HL-60 (cell line): ENCODE measurements at regions not wholly inside any gene's neighbourhood (a gene's known extent, or its start where the extent isn't known, plus 50 kb on each side); places are given as distances from the start of the nearest gene placed in this dataset.

Source experiments
- DNase-seq, 2 experiments: peaks; one replicate each; pipeline ENCODE4 v3.0.0-alpha.2; 2010 to 2020; ENCODE audit warnings: low read depth in 1 of 2, low spot score in 1 of 2
- H3K27ac ChIP-seq: fragments of 250-450 bp; sonication (Bioruptor Pico); replicated peaks from 2 replicates; pipeline ENCODE4 v1.5.1; 2020; ENCODE audit warnings: mild to moderate bottlenecking, moderate library complexity
- H3K27me3 ChIP-seq: fragments of 250-450 bp; sonication (Bioruptor Pico); 2 replicates; pipeline ENCODE4 v1.5.1; 2021; ENCODE audit warnings: mild to moderate bottlenecking, moderate library complexity; ENCODE audit not compliant: insufficient read depth, poor library complexity, severe bottlenecking
- H3K4me3 ChIP-seq: replicated peaks from 2 replicates; pipeline ENCODE4 v1.5.1; 2011; ENCODE audit warnings: mild to moderate bottlenecking, control low read depth, low read length; ENCODE audit not compliant: insufficient read depth
- GABPA ChIP-seq: IDR thresholded peaks from 2 replicates; pipeline ENCODE4 v1.6.1; 2012; ENCODE audit warnings: low read depth
- POLR2AphosphoS5 ChIP-seq: IDR thresholded peaks from 2 replicates; pipeline ENCODE4 v1.6.1; 2012; ENCODE audit warnings: low read depth
- SPI1 ChIP-seq: IDR thresholded peaks from 2 replicates; pipeline ENCODE4 v1.6.1; 2012; ENCODE audit warnings: low read depth, mild to moderate bottlenecking, borderline replicate concordance
- TF ChIP-seq, protein P1 (sequence below): IDR thresholded peaks from 2 replicates; pipeline ENCODE4 v1.6.1; 2012; ENCODE audit warnings: low read depth; ENCODE audit not compliant: insufficient replicate concordance
- TF ChIP-seq, protein P2 (sequence below): IDR thresholded peaks from one replicate; pipeline ENCODE4 v1.5.1; 2011; ENCODE audit warnings: low read length, control low read depth, inconsistent platforms; ENCODE audit not compliant: insufficient read depth

DNA sequence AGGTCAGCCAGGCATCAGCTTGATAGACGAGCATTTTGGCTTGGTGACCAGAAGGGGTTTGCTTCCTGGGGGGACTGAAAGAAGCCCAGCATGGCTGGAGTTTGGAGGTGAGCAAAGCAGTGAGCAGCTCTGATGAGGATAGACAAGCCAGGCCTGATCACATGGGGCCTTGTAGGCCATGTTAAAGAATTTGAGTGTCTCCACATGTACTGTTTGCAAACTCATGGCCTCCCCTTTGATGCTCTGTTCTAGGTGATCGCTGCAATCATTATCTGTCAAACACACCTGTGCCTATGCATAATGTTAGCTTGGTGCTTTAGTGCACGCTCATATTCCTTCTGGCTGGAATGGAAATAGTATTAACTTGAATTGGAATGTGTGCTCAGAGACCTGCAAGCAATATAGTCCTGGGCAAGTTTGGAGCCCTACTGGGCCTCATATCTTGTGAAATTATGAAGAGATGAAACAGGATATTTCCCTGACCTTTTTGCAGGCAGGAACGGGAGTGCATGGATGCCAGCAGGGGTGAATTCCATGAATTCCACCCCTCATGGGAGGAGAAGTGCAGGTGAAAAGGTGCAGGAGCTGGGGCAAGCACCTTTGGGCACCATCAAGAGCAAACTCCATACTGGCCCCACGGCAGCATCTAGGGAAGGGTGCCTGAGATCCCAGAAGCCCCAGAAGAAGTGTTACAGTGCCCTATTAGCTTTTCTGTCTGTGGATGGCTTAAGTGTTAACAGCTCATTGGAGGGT lies 480.5 kb downstream of the EPM2A start:
- Histone ChIP-seq H3K27ac (no peak overlapping the region), H3K27me3 (no peaks in the 10 kb centered on the region), H3K4me3 (no peak overlapping the region)
- DNase-seq = no peak
- no peak for TF ChIP-seq GABPA
- TF ChIP-seq, protein P1, sequence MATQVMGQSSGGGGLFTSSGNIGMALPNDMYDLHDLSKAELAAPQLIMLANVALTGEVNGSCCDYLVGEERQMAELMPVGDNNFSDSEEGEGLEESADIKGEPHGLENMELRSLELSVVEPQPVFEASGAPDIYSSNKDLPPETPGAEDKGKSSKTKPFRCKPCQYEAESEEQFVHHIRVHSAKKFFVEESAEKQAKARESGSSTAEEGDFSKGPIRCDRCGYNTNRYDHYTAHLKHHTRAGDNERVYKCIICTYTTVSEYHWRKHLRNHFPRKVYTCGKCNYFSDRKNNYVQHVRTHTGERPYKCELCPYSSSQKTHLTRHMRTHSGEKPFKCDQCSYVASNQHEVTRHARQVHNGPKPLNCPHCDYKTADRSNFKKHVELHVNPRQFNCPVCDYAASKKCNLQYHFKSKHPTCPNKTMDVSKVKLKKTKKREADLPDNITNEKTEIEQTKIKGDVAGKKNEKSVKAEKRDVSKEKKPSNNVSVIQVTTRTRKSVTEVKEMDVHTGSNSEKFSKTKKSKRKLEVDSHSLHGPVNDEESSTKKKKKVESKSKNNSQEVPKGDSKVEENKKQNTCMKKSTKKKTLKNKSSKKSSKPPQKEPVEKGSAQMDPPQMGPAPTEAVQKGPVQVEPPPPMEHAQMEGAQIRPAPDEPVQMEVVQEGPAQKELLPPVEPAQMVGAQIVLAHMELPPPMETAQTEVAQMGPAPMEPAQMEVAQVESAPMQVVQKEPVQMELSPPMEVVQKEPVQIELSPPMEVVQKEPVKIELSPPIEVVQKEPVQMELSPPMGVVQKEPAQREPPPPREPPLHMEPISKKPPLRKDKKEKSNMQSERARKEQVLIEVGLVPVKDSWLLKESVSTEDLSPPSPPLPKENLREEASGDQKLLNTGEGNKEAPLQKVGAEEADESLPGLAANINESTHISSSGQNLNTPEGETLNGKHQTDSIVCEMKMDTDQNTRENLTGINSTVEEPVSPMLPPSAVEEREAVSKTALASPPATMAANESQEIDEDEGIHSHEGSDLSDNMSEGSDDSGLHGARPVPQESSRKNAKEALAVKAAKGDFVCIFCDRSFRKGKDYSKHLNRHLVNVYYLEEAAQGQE = no peak
- TF ChIP-seq, protein P2, sequence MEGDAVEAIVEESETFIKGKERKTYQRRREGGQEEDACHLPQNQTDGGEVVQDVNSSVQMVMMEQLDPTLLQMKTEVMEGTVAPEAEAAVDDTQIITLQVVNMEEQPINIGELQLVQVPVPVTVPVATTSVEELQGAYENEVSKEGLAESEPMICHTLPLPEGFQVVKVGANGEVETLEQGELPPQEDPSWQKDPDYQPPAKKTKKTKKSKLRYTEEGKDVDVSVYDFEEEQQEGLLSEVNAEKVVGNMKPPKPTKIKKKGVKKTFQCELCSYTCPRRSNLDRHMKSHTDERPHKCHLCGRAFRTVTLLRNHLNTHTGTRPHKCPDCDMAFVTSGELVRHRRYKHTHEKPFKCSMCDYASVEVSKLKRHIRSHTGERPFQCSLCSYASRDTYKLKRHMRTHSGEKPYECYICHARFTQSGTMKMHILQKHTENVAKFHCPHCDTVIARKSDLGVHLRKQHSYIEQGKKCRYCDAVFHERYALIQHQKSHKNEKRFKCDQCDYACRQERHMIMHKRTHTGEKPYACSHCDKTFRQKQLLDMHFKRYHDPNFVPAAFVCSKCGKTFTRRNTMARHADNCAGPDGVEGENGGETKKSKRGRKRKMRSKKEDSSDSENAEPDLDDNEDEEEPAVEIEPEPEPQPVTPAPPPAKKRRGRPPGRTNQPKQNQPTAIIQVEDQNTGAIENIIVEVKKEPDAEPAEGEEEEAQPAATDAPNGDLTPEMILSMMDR = no peak
- no peak for TF ChIP-seq POLR2AphosphoS5

DNA sequence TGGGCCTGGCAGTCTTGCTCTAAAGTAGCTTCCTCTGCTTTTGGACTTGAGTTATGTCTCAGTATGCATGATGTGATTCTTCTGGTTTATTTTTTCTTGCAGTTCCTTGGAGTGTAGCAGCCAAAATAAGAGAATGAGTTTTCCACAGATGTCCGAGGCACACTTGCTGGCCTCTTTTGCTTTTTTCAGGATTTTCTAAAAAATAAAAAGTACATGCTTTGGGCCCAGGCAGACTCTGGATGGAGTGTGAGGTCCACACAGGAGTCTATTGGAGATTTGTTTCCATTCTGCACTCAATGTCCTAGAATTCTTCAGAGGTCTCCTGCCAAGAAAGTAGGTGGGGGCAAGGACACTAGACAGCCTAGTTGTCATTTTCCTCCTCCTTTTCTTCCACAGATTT lies 477.6 kb downstream of the EPM2A start:
- Histone ChIP-seq H3K27me3 (no peaks in the 10 kb centered on the region), H3K4me3 (no peak overlapping the region), H3K27ac (no peak overlapping the region)
- TF ChIP-seq, protein P1 = no peak
- TF ChIP-seq, protein P2 = no peak
- TF ChIP-seq SPI1 (no peak), POLR2AphosphoS5 (no peak), GABPA (no peak)
- DNase-seq = no peak

DNA sequence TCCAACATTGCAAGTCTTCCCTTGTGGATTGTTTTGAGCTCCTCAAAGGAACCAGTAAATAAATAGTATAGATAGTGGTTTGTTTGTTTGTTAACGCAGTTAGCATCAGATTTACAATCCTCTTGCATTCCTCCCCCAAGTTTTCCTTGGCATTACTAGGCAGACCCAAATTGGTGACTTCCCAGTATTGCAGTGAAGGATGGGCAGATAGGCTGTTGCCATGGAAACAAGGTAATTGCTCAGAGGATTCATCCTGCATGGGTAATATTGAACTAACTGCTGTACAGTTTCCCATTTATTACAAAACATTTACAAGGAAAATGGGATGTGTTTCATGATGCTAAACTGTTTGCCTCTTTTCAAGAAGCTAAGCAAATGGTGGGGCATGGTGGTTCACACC lies 477.2 kb downstream of the EPM2A start:
- TF ChIP-seq, protein P1 = no peak
- TF ChIP-seq GABPA = no peak
- TF ChIP-seq POLR2AphosphoS5 = no peak
- TF ChIP-seq SPI1 = no peak
- TF ChIP-seq, protein P2 = no peak
- no peak for DNase-seq
- H3K4me3 ChIP-seq = no peak overlapping the region
- no peaks in the 10 kb centered on the region for H3K27me3 ChIP-seq
- H3K27ac ChIP-seq = no peak overlapping the region
